Loucy (cell line): ENCODE measurements at regions not wholly inside any gene's neighbourhood (a gene's known extent, or its start where the extent isn't known, plus 50 kb on each side); places are given as distances from the start of the nearest gene placed in this dataset.

ENCODE experiments used
- CTCF ChIP-seq: fragments of 200-600 bp; sonication (generic); conservative IDR thresholded peaks from 2 replicates; pipeline ENCODE4 v1.5.1; 2014; ENCODE audit warnings: mild to moderate bottlenecking, antibody characterized with exemption, low read length
- EZH2phosphoT487 ChIP-seq: fragments of 200-600 bp; IDR thresholded peaks from 2 replicates; pipeline ENCODE4 v1.6.1; 2018; ENCODE audit warnings: antibody characterized with exemption, mild to moderate bottlenecking, moderate library complexity, borderline replicate concordance

GRCh38 chr15:87454860-87455259, 801.7 kb downstream of the NTRK3 start:
- TF ChIP-seq CTCF (no peak), EZH2phosphoT487 (no peak)
